Keratinocyte (primary cell): ENCODE measurements at regions not wholly inside any gene's neighbourhood (a gene's known extent, or its start where the extent isn't known, plus 50 kb on each side); places are given as distances from the start of the nearest gene placed in this dataset.

ENCODE experiments used
- CTCF ChIP-seq, 3 experiments: IDR thresholded peaks in 1 of 3; conservative IDR thresholded peaks in 1 of 3; optimal IDR thresholded peaks in 1 of 3; 2 replicates in 2 of 3; 3 replicates in 1 of 3; pipeline versions ENCODE3 to v1.5.1; 2011; ENCODE audit warnings: low read length in 3 of 3, mild to moderate bottlenecking in 3 of 3, moderate library complexity in 2 of 3, control low read depth in 1 of 3, inconsistent platforms in 1 of 3; ENCODE audit not compliant: insufficient read depth in 2 of 3; ENCODE audit errors: extremely low read depth in 1 of 3
- EZH2 ChIP-seq: IDR thresholded peaks from one replicate; pipeline ENCODE4 v1.6.1; 2012; ENCODE audit warnings: inconsistent platforms, mild to moderate bottlenecking, low read length, moderate library complexity

DNA sequence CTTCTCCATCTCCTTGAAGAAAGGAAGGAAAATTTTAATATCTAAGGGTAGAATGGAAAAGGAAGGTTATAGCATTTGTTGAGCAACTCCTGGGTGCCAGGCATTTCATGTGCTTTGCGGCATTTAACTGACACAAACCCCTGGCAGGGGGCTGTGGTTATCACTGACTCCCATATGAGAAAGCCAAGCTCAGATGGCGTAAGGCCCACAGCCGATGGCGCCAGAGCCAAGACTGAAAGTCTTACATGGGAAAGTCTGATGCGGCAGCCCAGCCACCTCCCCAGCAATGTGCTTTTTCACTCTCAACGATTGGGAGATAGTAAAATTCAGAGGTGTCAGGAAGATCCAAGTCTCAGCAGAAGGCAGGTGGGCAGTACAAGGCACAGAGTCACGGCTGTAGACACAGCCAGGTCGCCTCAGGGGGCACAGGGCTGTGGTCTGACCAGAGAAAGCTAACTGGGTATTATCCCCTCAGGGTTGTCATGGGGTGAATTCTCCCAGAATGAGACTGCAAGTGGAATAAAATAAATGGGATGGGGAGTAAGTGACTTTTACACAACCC lies 324.2 kb upstream of the NCKAP5 start:
- TF ChIP-seq CTCF (optimal IDR thresholded peaks at IDR 0.05 in 1 of 3, IDR thresholded peaks at IDR 0.05 in 1 of 3, conservative IDR thresholded peaks at IDR 0.05 in 1 of 3; ENCODE audit: extremely low read depth in 1 of 3, insufficient read depth in 2 of 3, low read length in 3 of 3) (no peak), EZH2 (no peak)
